Astrocyte of the cerebellum (primary cell): ENCODE measurements at regions not wholly inside any gene's neighbourhood (a gene's known extent, or its start where the extent isn't known, plus 50 kb on each side); places are given as distances from the start of the nearest gene placed in this dataset.
A peak's percentile ranks its signal among the peaks of the same experiment; 100 is the strongest.
"Not testable (repeated sequence)": the region's sequence is repeated elsewhere in the genome, so short reads cannot be mapped to it uniquely, and the experiment has no call there.

Source experiments
- DNase-seq: peaks from one replicate; pipeline ENCODE4 v3.0.0-alpha.2; 2011; ENCODE audit warnings: low read depth
- H3K4me3 ChIP-seq: 2 replicates; pipeline ENCODE4 v1.5.1; 2011; ENCODE audit warnings: mild to moderate bottlenecking, low read depth, low read length, moderate library complexity
- in situ Hi-C: cut with HindIII; loops from 2 replicates; pipeline ENCODE4 v1.10.0; 2017; ENCODE audit warnings: low sequenced_read_pairs
- TF ChIP-seq, protein P1 (sequence below): IDR thresholded peaks from 2 replicates; pipeline ENCODE4 v1.5.1; 2012; ENCODE audit warnings: low read length, low read depth, moderate library complexity, mild to moderate bottlenecking; ENCODE audit errors: missing control alignments

DNA sequence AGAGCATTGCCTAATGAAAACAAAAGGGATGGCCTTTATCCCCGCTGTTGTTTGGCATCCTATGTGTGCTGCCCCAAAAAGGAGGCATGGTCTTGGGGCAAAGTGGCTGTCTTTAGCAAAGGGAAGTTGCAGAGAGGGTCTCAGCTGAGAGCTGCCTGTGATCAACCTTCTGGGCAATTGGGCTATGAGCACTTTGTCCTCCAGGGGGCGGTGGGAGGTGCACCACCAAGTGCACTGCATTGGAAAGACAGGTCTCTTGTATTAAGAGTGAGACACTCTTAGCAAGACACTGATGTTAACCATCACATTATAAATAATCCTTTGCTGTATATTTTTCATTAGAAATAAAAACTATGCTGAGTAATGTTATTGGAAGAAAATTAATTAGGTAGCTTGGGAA is 314.8 kb downstream of the POM121L12 start:
- DNase-seq = no peak
- TF ChIP-seq, protein P1, sequence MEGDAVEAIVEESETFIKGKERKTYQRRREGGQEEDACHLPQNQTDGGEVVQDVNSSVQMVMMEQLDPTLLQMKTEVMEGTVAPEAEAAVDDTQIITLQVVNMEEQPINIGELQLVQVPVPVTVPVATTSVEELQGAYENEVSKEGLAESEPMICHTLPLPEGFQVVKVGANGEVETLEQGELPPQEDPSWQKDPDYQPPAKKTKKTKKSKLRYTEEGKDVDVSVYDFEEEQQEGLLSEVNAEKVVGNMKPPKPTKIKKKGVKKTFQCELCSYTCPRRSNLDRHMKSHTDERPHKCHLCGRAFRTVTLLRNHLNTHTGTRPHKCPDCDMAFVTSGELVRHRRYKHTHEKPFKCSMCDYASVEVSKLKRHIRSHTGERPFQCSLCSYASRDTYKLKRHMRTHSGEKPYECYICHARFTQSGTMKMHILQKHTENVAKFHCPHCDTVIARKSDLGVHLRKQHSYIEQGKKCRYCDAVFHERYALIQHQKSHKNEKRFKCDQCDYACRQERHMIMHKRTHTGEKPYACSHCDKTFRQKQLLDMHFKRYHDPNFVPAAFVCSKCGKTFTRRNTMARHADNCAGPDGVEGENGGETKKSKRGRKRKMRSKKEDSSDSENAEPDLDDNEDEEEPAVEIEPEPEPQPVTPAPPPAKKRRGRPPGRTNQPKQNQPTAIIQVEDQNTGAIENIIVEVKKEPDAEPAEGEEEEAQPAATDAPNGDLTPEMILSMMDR = peak; percentile 63
- H3K4me3 ChIP-seq = no peak overlapping the region
- in situ Hi-C loops = no loop called here

GRCh38 chr7:53351681-53352080 is 316.2 kb downstream of the POM121L12 start:
- TF ChIP-seq, protein P1 = no peak

DNA sequence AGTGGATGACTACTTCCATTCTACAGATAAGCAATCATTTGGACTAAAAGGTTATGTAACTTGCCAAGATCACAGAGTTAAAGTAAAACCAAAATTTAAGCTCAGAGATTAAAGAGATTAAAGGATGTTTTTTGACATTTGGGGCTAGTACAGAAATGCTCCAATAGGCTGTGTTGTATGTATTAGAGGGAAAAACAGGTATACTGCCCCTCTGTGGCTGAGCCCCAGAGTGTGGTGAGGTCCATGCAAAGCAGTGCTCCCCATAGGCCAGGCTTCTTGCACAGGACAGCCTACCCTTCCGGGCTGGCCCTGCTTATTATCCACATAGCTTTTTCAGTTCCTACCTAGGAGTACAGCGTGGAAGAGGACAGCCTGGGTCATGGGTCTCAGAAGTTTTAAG is 322.8 kb downstream of the POM121L12 start:
- in situ Hi-C loops = no loop called here
- H3K4me3 ChIP-seq = no peak overlapping the region
- no peak for DNase-seq
- TF ChIP-seq, protein P1 = no peak

More at GRCh38 chr7:53351681-53352080, 316.2 kb downstream of the POM121L12 start:
- no peak overlapping the region for H3K4me3 ChIP-seq
- DNase-seq = no peak
- in situ Hi-C loops = no loop called here

DNA sequence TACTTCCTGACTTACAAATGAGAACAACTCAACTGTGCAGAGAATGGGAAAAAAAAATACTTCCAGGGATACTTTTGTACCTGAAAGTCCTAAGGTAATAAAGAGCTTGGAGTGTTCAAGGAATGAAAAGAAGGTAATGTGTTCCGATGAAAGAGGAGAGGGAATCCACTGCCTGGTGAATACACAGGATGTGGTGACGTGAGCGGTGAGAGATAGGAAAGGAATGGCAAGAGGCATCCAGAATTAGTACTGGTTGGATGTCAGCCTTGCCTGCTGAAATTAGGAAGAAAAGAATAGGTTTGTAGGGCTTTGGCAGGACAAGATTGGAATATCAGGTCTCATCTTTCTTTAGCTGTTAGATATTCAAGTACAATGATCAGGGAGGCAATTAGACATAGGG is 347.7 kb downstream of the POM121L12 start:
- in situ Hi-C loops = no loop called here
- H3K4me3 ChIP-seq = no peak overlapping the region
- DNase-seq = peak; percentile 73
- TF ChIP-seq, protein P1 = no peak

DNA sequence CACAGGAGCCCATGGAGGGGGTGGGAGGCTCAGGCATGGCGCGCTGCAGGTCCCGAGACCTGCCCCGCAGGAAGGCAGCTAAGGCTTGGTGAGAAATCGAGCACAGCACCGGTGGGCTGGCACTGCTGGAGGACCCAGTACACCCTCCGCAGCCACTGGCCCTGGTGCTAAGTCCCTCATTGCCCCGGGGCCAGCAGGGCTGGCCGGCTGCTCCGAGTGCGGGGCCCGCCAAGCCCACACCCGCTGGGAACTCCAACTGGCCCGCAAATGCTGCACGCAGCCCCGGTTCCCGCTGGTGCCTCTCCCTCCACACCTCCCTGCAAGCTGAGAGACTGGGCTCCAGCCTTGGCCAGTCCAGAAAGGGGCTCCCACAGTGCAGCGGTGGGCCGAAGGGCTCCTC is 349.8 kb downstream of the POM121L12 start:
- DNase-seq, in situ Hi-C loops, H3K4me3 ChIP-seq: not testable (repeated sequence)

- H3K4me3 ChIP-seq = no peak overlapping the region
- in situ Hi-C loops = no loop called here
- TF ChIP-seq, protein P1 = no peak
- no peak for DNase-seq
Measured at GRCh38 chr7:53387515-53387914, 352.1 kb downstream of the POM121L12 start.

GRCh38 chr7:53397911-53398310 is 362.5 kb downstream of the POM121L12 start:
- in situ Hi-C loops = no loop called here
- DNase-seq = no peak
- TF ChIP-seq, protein P1 = no peak
- H3K4me3 ChIP-seq = no peak overlapping the region
